ENCODE measurements at regions not wholly inside any gene's neighbourhood (a gene's known extent, or its start where the extent isn't known, plus 50 kb on each side); places are given as distances from the start of the nearest gene placed in this dataset.

DNA sequence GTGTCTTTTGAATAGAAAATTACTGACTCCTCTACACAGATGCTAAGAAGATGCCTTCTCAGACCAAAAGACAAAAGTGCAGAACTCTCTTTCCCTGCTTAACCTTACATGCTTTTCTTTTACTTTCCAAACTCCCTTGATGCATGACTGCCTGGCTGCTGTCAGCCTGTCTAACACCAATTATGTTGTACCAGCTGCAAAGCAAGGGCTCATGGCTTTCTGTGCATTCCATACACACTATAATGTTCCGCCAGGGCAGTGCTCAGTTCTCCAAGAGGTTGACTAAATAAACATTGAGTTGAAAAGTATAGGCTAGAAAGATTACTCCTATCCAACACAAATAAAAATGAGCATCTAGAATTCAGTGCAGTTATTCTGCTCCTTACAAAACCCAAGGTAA lies 330.4 kb upstream of the NBEA start:
- H3K4me3 ChIP-seq = no peak overlapping the region
- no peak overlapping the region for H3K27ac ChIP-seq

DNA sequence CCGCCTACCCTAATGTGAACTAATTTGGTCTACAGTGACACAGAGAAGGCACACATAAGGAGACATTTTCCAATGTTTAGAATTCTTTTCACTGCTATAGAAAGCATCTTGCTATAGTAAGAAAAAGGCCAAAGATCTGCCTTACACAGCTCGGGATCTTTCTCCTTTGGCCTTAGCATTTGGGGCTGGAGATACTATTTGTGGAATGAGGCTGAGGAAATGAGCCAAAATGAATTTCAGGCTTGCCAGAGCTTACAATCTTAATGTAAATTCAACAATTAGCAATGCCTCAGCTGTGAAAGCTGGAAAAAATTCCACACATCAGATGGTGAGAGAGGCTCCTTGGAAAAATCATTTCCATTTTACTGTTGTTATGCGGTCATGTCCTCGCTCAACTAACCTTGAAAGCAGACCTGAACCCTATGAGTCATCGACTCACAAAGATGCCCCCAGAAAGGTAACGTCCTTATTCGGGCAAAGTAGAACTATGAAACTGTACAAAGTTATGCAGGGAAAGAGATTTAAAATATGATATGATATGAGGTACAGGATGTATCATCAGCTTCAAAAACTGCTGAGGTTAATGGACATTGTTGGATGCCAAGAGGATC lies 324.5 kb upstream of the NBEA start:
- Histone ChIP-seq H3K4me3 (no peak overlapping the region), H3K27ac (no peak overlapping the region)

DNA sequence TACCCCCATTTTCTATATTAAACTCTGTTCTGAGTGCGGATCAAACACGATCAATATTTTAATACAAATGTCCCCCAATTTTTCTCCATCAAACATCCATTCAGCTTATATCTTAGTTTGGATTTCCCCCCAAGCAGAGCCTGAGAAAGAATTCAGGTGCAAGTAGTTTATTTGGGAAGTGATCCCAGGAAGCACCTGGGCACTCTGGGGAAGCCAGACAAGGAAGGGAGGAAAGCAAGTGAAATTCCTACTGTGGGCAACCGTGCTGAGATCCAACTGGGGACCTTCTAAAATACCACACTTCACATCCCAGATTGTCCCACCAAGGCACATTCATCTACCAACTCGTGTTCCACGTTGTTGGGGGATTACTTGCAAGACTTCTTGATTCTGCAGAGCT lies 323.4 kb upstream of the NBEA start:
- no peak overlapping the region for H3K4me3 ChIP-seq

DNA sequence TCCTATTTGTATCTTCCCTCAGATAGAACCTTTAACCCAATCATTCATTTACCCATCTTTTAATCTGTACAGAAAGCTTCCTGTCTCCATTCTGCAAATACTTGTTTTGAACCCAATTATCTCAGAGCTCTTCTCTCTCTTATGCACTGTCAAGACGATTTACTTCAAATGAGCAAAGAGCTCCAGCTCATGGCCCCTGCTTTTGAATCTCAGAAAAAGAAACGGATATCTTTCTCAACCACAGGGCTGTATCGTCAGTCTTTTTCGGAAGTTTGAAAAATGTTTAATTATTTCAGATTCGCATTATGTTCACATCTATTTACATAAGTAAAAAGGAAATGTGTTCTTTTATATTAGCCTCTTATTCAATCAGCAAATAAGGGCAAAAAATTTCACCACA lies 322.7 kb upstream of the NBEA start:
- H3K27ac ChIP-seq = peak overlapping the region in 1 of 21 experiments; percentile 13
- H3K4me3 ChIP-seq = no peak overlapping the region

More for the DNA sequence above, 323.4 kb upstream of the NBEA start:
- H3K27ac ChIP-seq = no peak overlapping the region

DNA sequence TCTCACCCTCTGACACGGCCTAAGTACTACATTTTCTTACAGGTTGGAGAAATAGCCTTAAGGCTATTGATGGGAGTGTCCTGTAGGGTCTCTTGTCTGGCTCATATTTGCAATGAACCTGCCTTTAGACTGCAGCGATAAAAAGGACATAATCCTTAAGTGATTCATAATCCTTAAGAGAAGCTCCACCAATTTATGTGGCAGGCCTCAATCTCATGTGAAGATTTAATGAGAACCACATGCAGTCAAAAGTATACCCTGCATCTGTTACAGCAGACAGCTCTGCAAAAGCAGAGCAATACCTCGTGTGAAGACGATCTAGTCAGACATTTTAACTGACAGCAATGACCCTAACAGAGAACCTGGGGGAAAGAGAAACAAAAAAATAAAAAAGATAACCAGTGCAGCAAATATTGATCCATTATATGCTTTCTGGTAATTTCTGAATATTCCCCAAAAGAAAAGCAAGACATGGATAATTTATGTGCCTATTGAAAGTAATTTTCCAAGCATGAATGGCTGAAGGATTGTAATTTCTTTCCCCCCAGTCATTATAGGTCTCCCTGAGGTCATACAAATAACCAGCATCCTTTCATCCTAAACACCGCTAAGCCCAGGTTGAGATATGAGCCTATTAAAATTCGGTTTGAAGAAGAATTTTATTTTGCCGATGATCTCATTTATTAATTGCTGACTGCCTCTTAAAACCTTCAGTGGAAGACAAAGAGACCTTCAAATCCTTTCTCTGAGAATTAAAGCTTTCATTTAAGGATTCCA lies 321.8 kb upstream of the NBEA start:
- no peak overlapping the region for H3K4me3 ChIP-seq
- H3K27ac ChIP-seq = no peak overlapping the region

DNA sequence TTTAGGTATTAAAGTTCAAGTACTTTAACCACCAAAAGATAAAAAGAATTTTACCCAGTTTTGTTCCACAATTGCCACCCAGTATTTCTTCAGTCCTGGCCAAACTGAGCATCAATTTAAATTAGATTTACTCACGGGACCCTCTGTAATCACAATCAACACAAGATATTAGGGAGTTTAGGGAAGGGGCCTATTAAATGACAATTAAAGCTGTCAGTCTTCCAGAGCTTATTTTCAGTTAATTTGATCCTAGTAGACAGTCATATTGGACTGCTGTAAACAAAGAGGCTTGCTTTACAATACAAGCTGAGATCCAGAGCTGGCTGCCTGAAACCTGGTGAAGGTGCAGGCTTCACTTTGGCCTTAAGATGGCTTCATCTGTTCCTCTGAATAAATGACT lies 321.2 kb upstream of the NBEA start:
- Histone ChIP-seq H3K4me3 (no peak overlapping the region), H3K27ac (no peak overlapping the region)

DNA sequence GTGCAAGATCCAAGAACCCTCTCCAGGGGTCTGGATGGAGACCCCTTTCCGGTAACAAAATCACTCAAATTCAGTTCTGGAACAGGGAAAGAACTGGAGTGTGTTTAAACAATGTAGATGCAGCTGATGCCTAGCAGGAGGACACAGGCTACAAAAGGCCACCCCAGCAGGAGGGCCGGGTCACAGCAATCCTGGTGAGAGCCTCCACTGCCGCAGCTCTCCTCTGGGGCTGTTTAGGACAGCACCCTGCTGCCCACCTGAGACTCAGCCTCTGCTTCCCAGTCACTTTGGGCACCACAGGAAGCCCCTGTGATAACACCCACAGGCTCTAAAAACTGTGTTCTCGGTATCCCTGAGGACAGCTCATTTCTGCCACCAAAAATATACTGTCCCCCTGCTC lies 318.7 kb upstream of the NBEA start:
- no peak overlapping the region for H3K27ac ChIP-seq
- no peak overlapping the region for H3K4me3 ChIP-seq

DNA sequence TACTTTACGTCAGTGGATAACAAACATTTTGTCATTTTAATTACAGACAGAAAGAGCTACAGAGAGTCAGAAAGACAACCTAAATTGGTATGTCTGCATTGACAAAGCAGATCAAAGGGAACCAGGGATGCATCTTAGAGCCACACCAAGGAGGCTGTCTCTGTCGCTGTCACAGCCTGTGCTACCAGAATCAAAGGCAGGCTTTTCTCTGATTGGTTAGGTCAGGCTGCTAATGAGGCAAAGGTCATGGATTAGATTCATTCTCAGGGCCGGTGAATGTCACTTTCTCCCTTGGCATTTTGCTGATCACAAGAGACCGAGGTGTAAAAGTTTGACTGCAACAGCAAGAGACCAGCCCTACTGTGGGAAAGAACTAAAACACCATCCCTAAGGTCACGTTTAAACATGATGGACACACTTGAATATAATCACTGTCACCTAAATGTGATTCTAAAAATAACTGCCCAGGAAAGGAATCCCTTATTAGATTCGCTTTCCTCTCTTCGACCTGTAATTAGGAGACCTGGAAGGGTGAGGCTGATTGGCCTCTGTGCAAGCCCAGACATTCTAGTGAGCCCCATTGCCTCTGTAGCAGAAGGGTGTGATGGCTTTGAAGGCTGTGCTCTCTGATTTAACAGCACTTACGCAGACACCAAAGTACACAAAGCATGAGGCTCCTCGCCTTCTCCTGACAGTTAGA lies 314.4 kb upstream of the NBEA start:
- Histone ChIP-seq H3K4me3 (no peak overlapping the region), H3K27ac (no peak overlapping the region)

DNA sequence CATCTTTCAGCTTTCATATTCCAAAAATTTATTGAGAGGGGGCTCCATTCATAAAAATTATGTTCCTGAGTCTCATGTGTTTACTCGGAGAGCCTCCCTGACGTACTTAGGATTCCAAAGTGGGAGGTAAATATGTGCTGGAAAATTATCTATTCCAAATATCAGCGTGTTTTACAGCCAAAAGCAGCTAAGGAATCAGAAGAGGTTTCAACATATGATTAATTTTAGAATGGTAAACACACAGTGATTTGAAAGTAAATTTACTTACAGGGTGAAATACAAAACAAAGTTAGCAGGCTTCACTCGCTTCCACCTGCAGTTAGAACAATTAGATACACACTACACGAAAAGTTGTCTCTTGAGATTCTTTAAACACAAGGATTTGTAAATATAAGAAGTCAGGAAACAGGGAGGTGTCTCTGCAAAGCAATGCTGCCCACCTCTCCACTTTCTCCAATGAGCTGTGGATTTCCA lies 313.8 kb upstream of the NBEA start:
- H3K27ac ChIP-seq = no peak overlapping the region
- no peak overlapping the region for H3K4me3 ChIP-seq

DNA sequence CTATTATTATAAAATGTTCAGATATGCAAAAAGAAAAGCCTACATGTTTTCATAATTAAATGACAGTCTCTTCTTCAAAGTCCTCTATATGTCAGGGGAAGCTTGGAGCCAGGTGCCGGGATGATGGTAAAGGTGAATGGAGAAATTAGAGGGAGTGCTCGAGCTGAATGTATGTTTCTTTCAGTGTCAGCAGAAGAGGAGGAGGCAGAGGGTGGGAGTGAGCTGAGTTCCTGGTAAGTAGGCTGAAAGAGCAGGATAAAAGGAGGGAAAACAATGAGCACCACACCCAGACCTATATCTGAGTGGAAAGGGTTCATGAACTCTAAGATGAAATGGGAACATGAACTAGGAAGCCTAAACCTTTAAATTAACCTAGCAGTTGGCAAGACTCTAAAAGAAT lies 307.6 kb upstream of the NBEA start:
- H3K27ac ChIP-seq = no peak overlapping the region

DNA sequence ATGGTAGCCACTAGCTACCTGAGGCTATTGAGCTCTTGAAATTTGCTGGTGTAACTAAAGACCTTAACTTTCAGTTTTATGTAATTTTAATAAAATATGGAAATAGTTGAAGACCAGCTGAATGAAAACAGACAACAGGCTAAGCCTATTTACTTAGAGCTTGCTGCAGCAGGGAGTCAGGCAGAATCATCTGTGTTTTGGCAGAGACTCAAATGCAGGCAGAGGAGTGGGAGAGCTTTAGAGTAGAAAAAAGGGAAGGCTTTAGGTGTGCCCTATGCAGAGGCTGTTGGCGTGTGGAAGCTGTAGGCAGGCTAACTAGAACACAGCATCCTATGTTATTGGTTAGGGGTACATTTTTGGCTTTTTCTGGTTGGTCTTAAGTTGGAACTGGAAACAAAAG lies 304.9 kb upstream of the NBEA start:
- H3K4me3 ChIP-seq = no peak overlapping the region

More for the DNA sequence above, 307.6 kb upstream of the NBEA start:
- no peak overlapping the region for H3K4me3 ChIP-seq

DNA sequence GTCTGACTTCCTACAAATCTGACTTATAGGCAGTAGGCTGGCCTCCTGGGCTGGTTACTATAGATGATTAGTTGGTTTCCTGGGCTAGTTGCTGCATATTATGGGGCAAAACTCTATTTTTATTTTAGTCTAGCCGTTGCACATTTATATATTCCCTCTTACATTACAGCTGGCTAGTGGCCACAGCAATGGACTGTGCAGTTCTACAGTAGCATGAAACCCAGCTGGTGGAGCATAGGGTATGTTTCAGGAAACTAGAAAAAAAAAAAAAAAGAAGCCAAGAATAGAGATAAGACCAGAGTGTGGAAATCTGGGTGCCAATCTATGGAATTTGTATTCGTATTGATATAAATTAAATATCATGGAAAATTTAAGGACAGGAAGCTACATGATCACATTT lies 304.4 kb upstream of the NBEA start:
- Histone ChIP-seq H3K27ac (no peak overlapping the region), H3K4me3 (no peak overlapping the region)

More for the DNA sequence above, 304.9 kb upstream of the NBEA start:
- no peak overlapping the region for H3K27ac ChIP-seq

DNA sequence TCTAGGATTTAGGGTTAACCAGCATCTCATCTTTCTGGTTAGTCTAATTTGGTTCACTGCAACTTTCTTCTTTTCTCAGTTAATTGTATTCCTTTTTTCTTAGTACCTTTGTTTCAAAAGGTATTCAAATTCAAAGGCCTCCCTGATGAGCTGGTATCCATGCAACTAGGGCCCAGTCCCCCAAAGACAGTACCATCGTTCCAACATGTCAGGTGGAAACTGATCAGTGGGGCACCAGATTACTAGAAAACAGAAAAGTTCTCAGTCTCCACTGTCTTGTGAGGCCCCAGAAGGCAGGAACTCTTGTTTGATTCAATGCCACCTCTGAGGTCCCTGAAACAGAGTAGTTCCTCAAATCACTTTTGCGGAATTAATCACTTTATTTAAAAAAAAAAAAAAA lies 303.2 kb upstream of the NBEA start:
- Histone ChIP-seq H3K4me3 (no peak overlapping the region), H3K27ac (no peak overlapping the region)

DNA sequence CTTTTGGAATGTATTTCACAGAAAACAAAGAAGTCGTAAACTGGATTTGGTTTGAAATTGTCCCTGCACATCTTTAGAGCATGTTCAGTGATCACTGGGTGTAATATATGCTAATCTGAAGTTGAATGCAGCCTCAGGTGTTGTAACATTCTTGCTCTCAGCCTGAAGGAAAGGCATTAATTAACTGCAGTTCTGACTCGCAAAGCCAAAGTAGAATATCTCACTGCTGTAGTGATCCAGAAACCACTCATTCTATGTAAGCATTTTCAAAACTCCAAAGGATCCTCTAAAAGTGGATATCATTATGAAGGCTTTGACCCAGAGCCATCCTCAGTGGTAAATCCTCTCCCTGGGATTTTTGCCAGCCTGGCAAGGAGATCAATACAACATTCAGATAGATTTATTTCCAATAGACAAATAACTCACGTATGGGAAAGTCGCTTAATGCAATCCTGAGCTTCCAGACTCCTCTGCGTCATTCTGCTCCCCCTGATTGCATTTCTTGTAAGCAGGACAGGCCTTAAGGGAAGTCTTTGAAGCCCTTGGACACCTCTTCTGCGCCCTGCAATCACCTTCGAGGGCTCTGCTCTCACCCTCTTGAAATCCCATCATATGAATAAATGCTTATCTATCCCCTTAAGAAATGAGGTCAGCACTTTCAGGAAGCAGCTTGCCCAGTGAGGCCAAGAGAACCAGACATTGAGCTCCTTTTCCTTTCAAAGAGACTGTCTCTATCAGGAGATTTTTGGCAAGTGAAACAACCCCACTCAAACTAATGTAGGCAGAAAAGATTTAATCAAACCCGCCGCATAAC lies 301.7 kb upstream of the NBEA start:
- Histone ChIP-seq H3K27ac (no peak overlapping the region), H3K4me3 (no peak overlapping the region)

DNA sequence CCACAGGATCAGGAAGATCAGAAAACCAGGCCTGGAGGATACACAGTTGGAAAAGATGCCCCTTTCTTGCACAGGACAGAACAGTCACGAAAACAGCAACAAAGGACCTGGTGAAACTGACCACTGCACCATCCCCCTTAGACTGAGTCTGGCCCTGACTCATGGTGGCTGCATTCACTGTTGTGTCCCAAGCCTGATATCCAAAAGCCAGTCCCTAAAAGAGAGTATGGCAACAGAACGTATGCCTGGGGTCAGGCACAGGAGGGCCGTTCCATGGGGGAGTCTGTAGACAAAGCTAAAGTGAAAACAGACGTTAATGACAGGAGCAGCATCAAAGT lies 301.1 kb upstream of the NBEA start:
- Histone ChIP-seq H3K4me3 (no peak overlapping the region), H3K27ac (no peak overlapping the region)

DNA sequence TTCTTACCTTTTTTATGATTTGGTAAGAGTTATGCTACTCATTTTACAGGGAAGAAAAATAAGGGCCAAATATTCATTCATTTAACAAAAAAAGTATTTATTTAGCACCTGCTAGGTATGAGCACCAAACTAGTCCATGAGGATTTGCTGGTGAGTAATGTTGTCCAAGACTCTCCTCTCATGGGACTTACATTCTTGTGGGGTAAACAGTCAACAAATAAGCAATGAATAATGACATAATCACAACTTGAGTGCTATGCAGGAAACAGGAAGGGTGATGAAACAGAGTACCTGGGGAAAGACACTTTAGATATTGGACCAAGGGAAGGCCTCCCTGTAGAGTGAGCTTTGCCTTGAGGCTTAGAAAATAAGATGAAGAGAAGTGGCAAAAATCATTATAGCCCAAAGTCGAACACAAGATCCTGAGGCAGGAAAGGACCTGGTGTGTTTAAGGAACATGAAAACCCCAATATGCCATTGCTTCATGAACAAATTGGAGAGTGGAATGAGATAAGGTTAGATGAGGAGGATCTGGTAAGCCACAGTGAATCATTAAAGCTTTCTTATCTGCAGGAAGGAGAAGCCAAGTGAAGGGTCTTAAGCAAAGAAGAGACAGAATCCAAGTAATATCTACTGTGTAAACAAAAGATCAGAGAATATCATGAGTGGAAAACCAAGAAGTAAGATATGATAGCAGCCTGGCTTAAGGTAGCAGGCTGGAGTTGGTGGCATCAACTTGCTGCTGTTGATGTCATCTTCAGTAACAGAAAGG lies 294.5 kb upstream of the NBEA start:
- Histone ChIP-seq H3K27ac (no peak overlapping the region), H3K4me3 (no peak overlapping the region)

DNA sequence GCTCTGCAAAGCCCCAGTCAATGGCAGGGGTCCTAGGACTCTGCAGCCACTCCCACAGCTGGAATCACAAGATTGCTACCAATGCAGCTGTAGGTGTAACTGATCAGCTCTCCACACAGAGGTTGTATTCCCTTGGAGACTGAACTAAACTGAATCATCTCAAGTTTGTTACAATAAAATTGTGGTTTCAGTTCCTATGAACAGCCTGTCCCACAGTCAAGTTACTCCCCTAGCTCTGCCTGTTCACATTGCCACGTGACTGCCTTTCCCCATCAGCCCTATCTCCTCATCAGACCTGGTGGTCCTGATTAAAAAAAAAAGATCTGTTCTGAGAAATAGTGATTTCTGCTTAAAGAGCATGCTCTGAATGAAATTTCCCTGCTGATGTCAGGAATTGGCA lies 287.9 kb upstream of the NBEA start:
- Histone ChIP-seq H3K27ac (no peak overlapping the region), H3K4me3 (no peak overlapping the region)

DNA sequence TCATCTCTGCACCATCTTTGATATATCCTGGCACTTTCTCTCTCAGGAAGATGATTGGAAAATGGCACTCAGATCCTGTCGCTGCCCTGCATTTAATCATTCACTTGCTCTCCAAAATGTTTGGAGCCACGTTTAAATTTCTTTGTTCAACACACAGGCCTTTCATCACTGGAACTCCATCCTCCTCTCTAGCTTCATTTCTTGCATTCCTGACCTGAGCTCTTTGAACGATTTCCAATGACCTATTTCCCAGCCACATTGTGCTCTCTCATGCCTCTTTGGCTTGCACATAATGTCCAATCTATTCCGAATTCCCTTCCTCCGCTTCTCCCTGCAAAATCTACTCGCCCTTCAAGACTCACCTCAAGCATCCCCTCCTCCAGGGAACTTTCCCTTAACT lies 287.4 kb upstream of the NBEA start:
- Histone ChIP-seq H3K27ac (no peak overlapping the region), H3K4me3 (no peak overlapping the region)

DNA sequence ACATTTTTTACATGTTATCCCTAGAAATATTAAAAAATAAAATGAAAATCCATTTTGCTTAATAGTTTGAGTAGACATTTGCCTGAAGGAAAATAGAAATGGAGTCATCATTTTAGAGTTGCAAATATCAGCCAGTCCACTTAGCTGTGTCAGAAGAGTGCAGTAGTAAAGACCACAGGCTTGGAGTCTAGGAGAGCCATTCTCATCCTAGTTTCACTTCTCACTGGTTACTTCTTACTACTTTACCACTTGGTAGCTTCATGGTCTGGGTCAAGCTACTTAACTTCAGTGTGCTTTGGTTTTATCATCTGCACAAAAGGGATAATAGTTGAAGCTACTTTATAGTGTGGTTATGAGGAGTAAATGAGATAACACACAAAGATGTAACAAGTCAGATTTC lies 286.5 kb upstream of the NBEA start:
- H3K27ac ChIP-seq = no peak overlapping the region
- no peak overlapping the region for H3K4me3 ChIP-seq

DNA sequence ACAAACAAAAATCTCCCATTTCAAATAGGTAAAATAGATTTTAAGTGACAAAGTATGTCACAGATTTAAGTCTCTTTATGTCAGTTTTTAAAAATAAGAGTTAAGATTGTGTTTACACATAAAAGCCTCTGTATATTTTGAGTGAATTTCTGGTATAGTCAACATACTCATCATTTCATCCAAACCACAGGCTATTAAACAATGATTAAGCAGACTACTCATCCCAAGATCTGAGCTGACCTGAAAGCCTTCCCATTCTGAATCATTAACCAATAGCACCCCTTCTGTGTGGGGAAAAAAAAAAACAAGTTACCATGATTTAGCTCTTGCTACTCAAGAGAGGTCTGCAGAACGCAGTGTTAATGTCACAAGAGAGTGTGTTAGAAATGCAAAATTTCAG lies 284.4 kb upstream of the NBEA start:
- Histone ChIP-seq H3K4me3 (no peak overlapping the region), H3K27ac (no peak overlapping the region)

Data from skin epidermis (tissue), 12 donors.